HepG2 (cell line): ENCODE measurements at regions not wholly inside any gene's neighbourhood (a gene's known extent, or its start where the extent isn't known, plus 50 kb on each side); places are given as distances from the start of the nearest gene placed in this dataset.

Experiments used
- ATAC-seq: fragments of 200-7000 bp; cut with Tn5 transposase; 3 replicates; pipeline ENCODE4 v1.9.1; 2020; ENCODE audit warnings: mild to moderate bottlenecking, moderate library complexity
- BruUV-seq: library from RNA; stranded (reverse); fragments of 400-500 nt; replicated peaks from 2 replicates; lab custom pipeline; 2021; lab: Mats Ljungman, UMichigan
- CTCF ChIA-PET: fragments of 300-600 bp; formaldehyde crosslinking; extraction: SDS; loops from one replicate; lab custom pipeline; 2021; ENCODE audit warnings: low total read pairs, inconsistent platforms, low intra/inter-chr PET ratio; lab: Yijun Ruan, JAX
- POLR2A ChIA-PET: fragments of 350-600 bp; sonication (Branson Sonifier 250); formaldehyde crosslinking; loops from one replicate; lab custom pipeline; 2020; ENCODE audit warnings: antibody characterized with exemption, inconsistent platforms; lab: Yijun Ruan, JAX
- DNase-seq: peaks from one replicate; pipeline ENCODE4 v3.0.0-alpha.2; 2015; ENCODE audit warnings: low spot score
- FAIRE-seq: peaks from 3 replicates; lab custom pipeline; 2011; peaks lifted over from hg19 to GRCh38; lab: Jason Lieb, UNC
- H2AFZ ChIP-seq: one replicate; pipeline ENCODE4 v1.6.1; 2011; ENCODE audit warnings: low read length, inconsistent platforms
- H3K27ac ChIP-seq: fragments of 300-600 bp; 3 replicates; pipeline ENCODE4 v1.8.0; 2011; ENCODE audit warnings: mixed run types, mild to moderate bottlenecking, mixed read lengths, low read length, inconsistent platforms; ENCODE audit not compliant: insufficient read depth; ENCODE audit errors: extremely low read length
- H3K27me3 ChIP-seq, 2 experiments: fragments of 200-600 bp in 1 of 2; 2 replicates in 1 of 2; 3 replicates in 1 of 2; pipeline versions ENCODE4 v1.6.0 to v1.8.0; 2011; ENCODE audit warnings: low read length in 2 of 2, mild to moderate bottlenecking in 2 of 2, moderate library complexity in 2 of 2, inconsistent platforms in 1 of 2; ENCODE audit not compliant: insufficient read depth in 2 of 2, control insufficient read depth in 1 of 2
- H3K36me3 ChIP-seq, 2 experiments: fragments of 200-600 bp in 1 of 2; replicated peaks in 1 of 2; 2 replicates in 1 of 2; 3 replicates in 1 of 2; pipeline versions ENCODE4 v1.5.1 to v1.8.0; 2011; ENCODE audit warnings: low read length in 2 of 2, inconsistent platforms in 1 of 2; ENCODE audit not compliant: insufficient read depth in 2 of 2, control insufficient read depth in 1 of 2
- H3K4me1 ChIP-seq: 2 replicates; pipeline ENCODE4 v1.5.1; 2012; ENCODE audit warnings: low read length, inconsistent platforms; ENCODE audit not compliant: insufficient read depth
- H3K4me2 ChIP-seq: 2 replicates; pipeline ENCODE4 v1.6.0; 2011; ENCODE audit warnings: low read depth, low read length, inconsistent platforms
- H3K4me3 ChIP-seq, 3 experiments: fragments of 200-600 bp in 1 of 3; sonication (generic), shearing (Covaris generic) in 1 of 3; replicated peaks in 1 of 3; 2 replicates each; pipeline ENCODE4 v1.5.1; 2011 to 2016; ENCODE audit warnings: low read length in 3 of 3, inconsistent platforms in 2 of 3, low read depth in 2 of 3, mild to moderate bottlenecking in 2 of 3, control low read depth in 1 of 3, mixed read lengths in 1 of 3; ENCODE audit not compliant: insufficient read depth in 1 of 3
- H3K79me2 ChIP-seq: one replicate; pipeline ENCODE4 v1.6.1; 2011; ENCODE audit warnings: low read length, inconsistent platforms; ENCODE audit not compliant: insufficient read depth
- H3K9ac ChIP-seq: 2 replicates; pipeline ENCODE4 v1.6.0; 2011; ENCODE audit warnings: mild to moderate bottlenecking, low read depth, low read length, inconsistent platforms; ENCODE audit not compliant: insufficient read depth
- H3K9me3 ChIP-seq: 2 replicates; pipeline ENCODE4 v1.5.1; 2012; ENCODE audit warnings: mild to moderate bottlenecking, low read length
- H4K20me1 ChIP-seq: 2 replicates; pipeline ENCODE4 v1.6.0; 2011; ENCODE audit warnings: inconsistent platforms, mild to moderate bottlenecking, low read length, moderate library complexity; ENCODE audit not compliant: insufficient read depth
- ASH2L ChIP-seq: fragments of 300-600, 200-600 bp; sonication (generic); IDR thresholded peaks from 2 replicates; pipeline ENCODE4 v1.7.0; 2017; ENCODE audit warnings: low read depth, mild to moderate bottlenecking, moderate library complexity, mixed read lengths, low read length; ENCODE audit not compliant: insufficient read length
- ELF1 ChIP-seq: sonication (generic); formaldehyde crosslinking; IDR thresholded peaks from 2 replicates; pipeline ENCODE4 v1.4.0; 2020; ENCODE audit warnings: missing genetic modification reagents
- ELF4 ChIP-seq: sonication (generic); formaldehyde crosslinking; IDR thresholded peaks from 2 replicates; pipeline ENCODE4 v1.5.0; 2020; ENCODE audit warnings: missing genetic modification reagents, mild to moderate bottlenecking, moderate library complexity, borderline replicate concordance
- FOXK2 ChIP-seq: fragments of 450-650 bp; IDR thresholded peaks from 2 replicates; pipeline ENCODE4 v1.6.1; 2016
- IKZF1 ChIP-seq: fragments of 450-650 bp; IDR thresholded peaks from 2 replicates; pipeline ENCODE4 v1.7.1; 2016
- KMT2A ChIP-seq: sonication (generic); formaldehyde crosslinking; IDR thresholded peaks from 2 replicates; pipeline ENCODE4 v1.4.0; 2020; ENCODE audit warnings: missing genetic modification reagents
- SIX1 ChIP-seq: sonication (generic); formaldehyde crosslinking; IDR thresholded peaks from 2 replicates; pipeline ENCODE4 v1.4.0; 2020; ENCODE audit warnings: missing genetic modification reagents, borderline replicate concordance
- ZFP1 ChIP-seq: IDR thresholded peaks from 2 replicates; pipeline ENCODE4 v1.6.1; 2016
- ZKSCAN5 ChIP-seq: sonication (generic); formaldehyde crosslinking; IDR thresholded peaks from 2 replicates; pipeline ENCODE4 v1.5.1; 2020; ENCODE audit warnings: mild to moderate bottlenecking, missing genetic modification reagents
- ZNF557 ChIP-seq: sonication (generic); formaldehyde crosslinking; IDR thresholded peaks from 2 replicates; pipeline ENCODE4 v1.4.0; 2020; ENCODE audit warnings: missing genetic modification reagents
- ZNF724P ChIP-seq: sonication (generic); formaldehyde crosslinking; IDR thresholded peaks from 2 replicates; pipeline ENCODE4 v1.8.0; 2022; ENCODE audit warnings: missing genetic modification reagents, borderline replicate concordance
- ZSCAN29 ChIP-seq: sonication (generic); formaldehyde crosslinking; conservative IDR thresholded peaks from 2 replicates; pipeline ENCODE4 v1.4.0; 2020; ENCODE audit warnings: mild to moderate bottlenecking, missing genetic modification reagents
- WGBS: methylation state at CpG from one replicate; pipeline ENCODE4 v1.1.6; 2017; ENCODE audit warnings: low lambda C conversion rate; 5-methylcytosine and 5-hydroxymethylcytosine counted together
- in situ Hi-C: cut with HindIII; loops from 2 replicates; pipeline ENCODE4 v1.10.0; 2017; ENCODE audit warnings: low pct_unique_long_range_greater_than_20kb; ENCODE audit not compliant: extremely low pct_ligation_motif_present
- intact Hi-C: fragments of 100-400 bp; cut with micrococcal nuclease; formaldehyde crosslinking; loops from one replicate; pipeline ENCODE4 v1.10.0; 2022; ENCODE audit not compliant: unreplicated experiment
- TF ChIP-seq, protein P1 (sequence below): IDR thresholded peaks from 2 replicates; pipeline ENCODE4 v1.6.1; 2016; ENCODE audit warnings: missing compliant biosample characterization, missing genetic modification reagents, borderline replicate concordance
- TF ChIP-seq, protein P2 (sequence below): sonication (generic); formaldehyde crosslinking; IDR thresholded peaks from 2 replicates; pipeline ENCODE4 v1.5.1; 2020; ENCODE audit warnings: missing genetic modification reagents, mild to moderate bottlenecking, borderline replicate concordance

DNA sequence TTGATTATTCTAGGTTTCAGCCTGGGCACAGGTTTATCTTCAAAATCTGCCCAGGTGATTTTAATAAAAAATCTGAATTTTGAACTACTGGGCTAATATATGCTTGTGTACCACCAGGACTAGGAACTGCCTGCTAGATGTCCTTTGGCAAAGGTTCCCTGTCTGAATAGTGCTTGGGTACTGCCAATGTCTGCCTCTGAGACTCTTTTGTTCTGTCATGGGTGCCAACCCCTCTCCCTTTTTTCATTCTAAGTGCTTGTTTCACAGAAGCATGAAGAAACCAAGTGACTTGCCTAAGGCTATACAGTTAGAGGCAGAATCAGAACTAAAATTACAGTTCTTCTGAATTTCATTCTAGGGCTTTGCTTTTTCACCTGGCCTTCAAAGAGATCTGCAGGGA, 106.3 kb upstream of the CACHD1 start:
- Histone ChIP-seq H3K9ac (no peak overlapping the region), H2AFZ (no peak overlapping the region), H3K4me1 (no peaks in the 10 kb centered on the region), H3K4me3 (no peak overlapping the region), H4K20me1 (no peaks in the 10 kb centered on the region), H3K4me2 (no peak overlapping the region), H3K36me3 (no peaks in the 10 kb centered on the region), H3K27me3 (no peaks in the 10 kb centered on the region), H3K27ac (no peak overlapping the region), H3K9me3 (no peaks in the 10 kb centered on the region), H3K79me2 (no peaks in the 10 kb centered on the region)
- ChIA-PET CTCF (no interaction called here), POLR2A (no interaction called here)
- in situ Hi-C loops = no loop called here
- BruUV-seq = no TSS peak
- no peak for ATAC-seq
- intact Hi-C loops = no loop called here
- no peak for FAIRE-seq
- no peak for DNase-seq
- TF ChIP-seq ZFP1 (CRISPR knock-in tag) (no peak), ZSCAN29 (CRISPR knock-in tag) (no peak), FOXK2 (no peak)

DNA sequence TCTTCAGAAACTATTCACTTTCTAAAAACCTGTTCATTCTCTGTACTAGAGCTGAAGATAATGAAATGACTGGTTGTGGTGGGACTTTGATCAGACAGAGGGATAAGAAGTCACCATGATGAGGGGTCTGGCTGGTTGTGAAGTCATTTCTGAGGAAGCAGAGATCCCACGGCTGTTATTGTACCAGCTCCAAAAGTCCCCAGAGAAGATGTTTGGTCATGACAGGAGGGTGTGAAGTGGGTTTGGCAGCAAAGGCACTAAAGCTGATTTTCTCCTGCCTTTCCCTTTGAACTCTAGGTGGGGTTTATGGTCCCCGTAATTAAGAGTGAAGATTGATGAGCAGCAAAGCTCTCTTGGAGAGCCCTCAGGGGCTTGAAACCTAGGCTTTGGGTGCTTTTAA, 103.1 kb upstream of the CACHD1 start:
- intact Hi-C loops = no loop called here
- Histone ChIP-seq H3K4me1 (no peaks in the 10 kb centered on the region), H3K4me2 (no peak overlapping the region), H3K4me3 (no peak overlapping the region), H2AFZ (no peak overlapping the region), H3K27ac (no peak overlapping the region), H3K36me3 (no peaks in the 10 kb centered on the region), H3K9me3 (no peaks in the 10 kb centered on the region), H3K27me3 (no peaks in the 10 kb centered on the region), H4K20me1 (no peaks in the 10 kb centered on the region), H3K9ac (no peak overlapping the region), H3K79me2 (no peaks in the 10 kb centered on the region)
- in situ Hi-C loops = no loop called here
- POLR2A ChIA-PET = no interaction called here
- CTCF ChIA-PET = no interaction called here
- no TSS peak for BruUV-seq
- WGBS = 16% methylated on average over 2 of the region's 2 CpGs
- FAIRE-seq (no peak), ATAC-seq (no peak), DNase-seq (no peak)
- TF ChIP-seq ZNF557 (CRISPR knock-in tag) (no peak), ELF4 (CRISPR knock-in tag) (no peak), IKZF1 (no peak), ELF1 (no peak), KMT2A (CRISPR knock-in tag) (no peak), SIX1 (CRISPR knock-in tag) (no peak), ZNF724P (CRISPR knock-in tag) (no peak), ASH2L (no peak), ZKSCAN5 (CRISPR knock-in tag) (no peak)
- TF ChIP-seq, protein P1, sequence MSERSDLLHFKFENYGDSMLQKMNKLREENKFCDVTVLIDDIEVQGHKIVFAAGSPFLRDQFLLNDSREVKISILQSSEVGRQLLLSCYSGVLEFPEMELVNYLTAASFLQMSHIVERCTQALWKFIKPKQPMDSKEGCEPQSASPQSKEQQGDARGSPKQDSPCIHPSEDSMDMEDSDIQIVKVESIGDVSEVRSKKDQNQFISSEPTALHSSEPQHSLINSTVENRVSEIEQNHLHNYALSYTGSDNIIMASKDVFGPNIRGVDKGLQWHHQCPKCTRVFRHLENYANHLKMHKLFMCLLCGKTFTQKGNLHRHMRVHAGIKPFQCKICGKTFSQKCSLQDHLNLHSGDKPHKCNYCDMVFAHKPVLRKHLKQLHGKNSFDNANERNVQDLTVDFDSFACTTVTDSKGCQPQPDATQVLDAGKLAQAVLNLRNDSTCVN = no peak
- TF ChIP-seq, protein P2, sequence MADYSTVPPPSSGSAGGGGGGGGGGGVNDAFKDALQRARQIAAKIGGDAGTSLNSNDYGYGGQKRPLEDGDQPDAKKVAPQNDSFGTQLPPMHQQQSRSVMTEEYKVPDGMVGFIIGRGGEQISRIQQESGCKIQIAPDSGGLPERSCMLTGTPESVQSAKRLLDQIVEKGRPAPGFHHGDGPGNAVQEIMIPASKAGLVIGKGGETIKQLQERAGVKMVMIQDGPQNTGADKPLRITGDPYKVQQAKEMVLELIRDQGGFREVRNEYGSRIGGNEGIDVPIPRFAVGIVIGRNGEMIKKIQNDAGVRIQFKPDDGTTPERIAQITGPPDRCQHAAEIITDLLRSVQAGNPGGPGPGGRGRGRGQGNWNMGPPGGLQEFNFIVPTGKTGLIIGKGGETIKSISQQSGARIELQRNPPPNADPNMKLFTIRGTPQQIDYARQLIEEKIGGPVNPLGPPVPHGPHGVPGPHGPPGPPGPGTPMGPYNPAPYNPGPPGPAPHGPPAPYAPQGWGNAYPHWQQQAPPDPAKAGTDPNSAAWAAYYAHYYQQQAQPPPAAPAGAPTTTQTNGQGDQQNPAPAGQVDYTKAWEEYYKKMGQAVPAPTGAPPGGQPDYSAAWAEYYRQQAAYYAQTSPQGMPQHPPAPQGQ = no peak
